Mucosa of rectum (tissue), 2 donors: ENCODE measurements at regions not wholly inside any gene's neighbourhood (a gene's known extent, or its start where the extent isn't known, plus 50 kb on each side); places are given as distances from the start of the nearest gene placed in this dataset.

Source experiments
- H3K27ac ChIP-seq, 2 donors: one replicate each; pipeline ENCODE4 v1.7.0; 2013; ENCODE audit warnings: inconsistent platforms in 2 of 2, low read depth in 2 of 2, low read length in 2 of 2
- H3K27me3 ChIP-seq, 2 donors: one replicate each; pipeline ENCODE4 v1.7.0; 2013; ENCODE audit warnings: low read length in 2 of 2; ENCODE audit not compliant: control insufficient read depth in 2 of 2, insufficient read depth in 2 of 2
- H3K36me3 ChIP-seq, 2 donors: one replicate each; pipeline ENCODE4 v1.7.0; 2013; ENCODE audit warnings: low read length in 2 of 2; ENCODE audit not compliant: control insufficient read depth in 2 of 2, insufficient read depth in 2 of 2
- H3K4me1 ChIP-seq, 2 donors: one replicate each; pipeline ENCODE4 v1.7.0; 2013; ENCODE audit warnings: low read length in 2 of 2, mild to moderate bottlenecking in 1 of 2; ENCODE audit not compliant: control insufficient read depth in 2 of 2, insufficient read depth in 2 of 2
- H3K4me3 ChIP-seq, 2 donors: one replicate each; pipeline ENCODE4 v1.7.0; 2013; ENCODE audit warnings: low read length in 2 of 2
- H3K9ac ChIP-seq, 2 donors: one replicate each; pipeline ENCODE4 v1.7.0; 2013; ENCODE audit warnings: low read length in 2 of 2, low read depth in 1 of 2, mild to moderate bottlenecking in 1 of 2
- H3K9me3 ChIP-seq, 2 donors: one replicate each; pipeline ENCODE4 v1.7.0; 2013; ENCODE audit warnings: low read length in 2 of 2; ENCODE audit not compliant: control insufficient read depth in 2 of 2
- donor health status: healthy.
- donor health status: Normal muscosa, but diverticular disease.

- Histone ChIP-seq H3K9me3 (no peaks in the 10 kb centered on the region), H3K4me3 (no peak overlapping the region), H3K27ac (no peak overlapping the region), H3K9ac (no peak overlapping the region), H3K36me3 (no peaks in the 10 kb centered on the region), H3K4me1 (no peaks in the 10 kb centered on the region), H3K27me3 (no peaks in the 10 kb centered on the region)
Measured at GRCh38 chr6:63440594-63440993, 120.8 kb upstream of the LGSN start.

GRCh38 chr6:63441266-63441956 lies 121.6 kb upstream of the LGSN start:
- H3K27me3 ChIP-seq: no peaks in the 10 kb centered on the region
- H3K9me3 ChIP-seq: no peaks in the 10 kb centered on the region
- no peak overlapping the region for H3K9ac ChIP-seq
- H3K4me1 ChIP-seq: no peaks in the 10 kb centered on the region
- no peak overlapping the region for H3K27ac ChIP-seq
- H3K4me3 ChIP-seq: no peak overlapping the region
- H3K36me3 ChIP-seq: no peaks in the 10 kb centered on the region

GRCh38 chr6:63442870-63443269 lies 123.1 kb upstream of the LGSN start:
- no peaks in the 10 kb centered on the region for H3K4me1 ChIP-seq

GRCh38 chr6:63444768-63445167 lies 125.0 kb upstream of the LGSN start:
- no peak overlapping the region for H3K4me3 ChIP-seq
- no peak overlapping the region for H3K9ac ChIP-seq
- no peaks in the 10 kb centered on the region for H3K4me1 ChIP-seq
- H3K27me3 ChIP-seq: no peaks in the 10 kb centered on the region
- no peak overlapping the region for H3K27ac ChIP-seq
- no peaks in the 10 kb centered on the region for H3K36me3 ChIP-seq
- H3K9me3 ChIP-seq: no peaks in the 10 kb centered on the region

More at GRCh38 chr6:63442870-63443269, 123.1 kb upstream of the LGSN start:
- Histone ChIP-seq H3K27ac (no peak overlapping the region), H3K27me3 (no peaks in the 10 kb centered on the region), H3K4me3 (no peak overlapping the region), H3K36me3 (no peaks in the 10 kb centered on the region), H3K9me3 (no peaks in the 10 kb centered on the region), H3K9ac (no peak overlapping the region)

- no peaks in the 10 kb centered on the region for H3K27me3 ChIP-seq
- H3K9me3 ChIP-seq: no peaks in the 10 kb centered on the region
- H3K9ac ChIP-seq: no peak overlapping the region
- no peaks in the 10 kb centered on the region for H3K36me3 ChIP-seq
- H3K27ac ChIP-seq: no peak overlapping the region
- no peaks in the 10 kb centered on the region for H3K4me1 ChIP-seq
- no peak overlapping the region for H3K4me3 ChIP-seq
Measured at GRCh38 chr6:63446405-63446804, 125.9 kb upstream of the LOC128125822 start.

- no peaks in the 10 kb centered on the region for H3K27me3 ChIP-seq
- no peaks in the 10 kb centered on the region for H3K4me1 ChIP-seq
- H3K9ac ChIP-seq: no peak overlapping the region
- H3K27ac ChIP-seq: no peak overlapping the region
- no peak overlapping the region for H3K4me3 ChIP-seq
- no peaks in the 10 kb centered on the region for H3K9me3 ChIP-seq
- H3K36me3 ChIP-seq: no peaks in the 10 kb centered on the region
Measured at GRCh38 chr6:63447134-63447533, 125.1 kb upstream of the LOC128125822 start.

GRCh38 chr6:63448229-63448628 lies 124.1 kb upstream of the LOC128125822 start:
- Histone ChIP-seq H3K9ac (no peak overlapping the region), H3K27me3 (no peaks in the 10 kb centered on the region), H3K36me3 (no peaks in the 10 kb centered on the region), H3K9me3 (no peaks in the 10 kb centered on the region), H3K4me1 (no peaks in the 10 kb centered on the region), H3K27ac (no peak overlapping the region), H3K4me3 (no peak overlapping the region)

GRCh38 chr6:63449714-63450113 lies 122.6 kb upstream of the LOC128125822 start:
- H3K4me1 ChIP-seq: no peaks in the 10 kb centered on the region
- no peak overlapping the region for H3K4me3 ChIP-seq
- no peaks in the 10 kb centered on the region for H3K27me3 ChIP-seq
- no peaks in the 10 kb centered on the region for H3K36me3 ChIP-seq
- no peaks in the 10 kb centered on the region for H3K9me3 ChIP-seq
- H3K27ac ChIP-seq: no peak overlapping the region
- no peak overlapping the region for H3K9ac ChIP-seq

- Histone ChIP-seq H3K27ac (no peak overlapping the region), H3K4me1 (no peaks in the 10 kb centered on the region), H3K36me3 (no peaks in the 10 kb centered on the region), H3K9ac (no peak overlapping the region), H3K9me3 (no peaks in the 10 kb centered on the region), H3K27me3 (no peaks in the 10 kb centered on the region), H3K4me3 (no peak overlapping the region)
Measured at GRCh38 chr6:63451238-63451637, 121.0 kb upstream of the LOC128125822 start.

GRCh38 chr6:63452125-63452524 lies 120.2 kb upstream of the LOC128125822 start:
- no peaks in the 10 kb centered on the region for H3K9me3 ChIP-seq
- H3K27ac ChIP-seq: no peak overlapping the region
- H3K4me3 ChIP-seq: no peak overlapping the region
- H3K27me3 ChIP-seq: no peaks in the 10 kb centered on the region
- no peaks in the 10 kb centered on the region for H3K36me3 ChIP-seq
- H3K4me1 ChIP-seq: no peaks in the 10 kb centered on the region
- H3K9ac ChIP-seq: no peak overlapping the region
